GM18502 (cell line): ENCODE measurements at regions not wholly inside any gene's neighbourhood (a gene's known extent, or its start where the extent isn't known, plus 50 kb on each side); places are given as distances from the start of the nearest gene placed in this dataset.
"Not testable (repeated sequence)": the region's sequence is repeated elsewhere in the genome, so short reads cannot be mapped to it uniquely, and the experiment has no call there.

Experiments
- ATAC-seq: cut with Tn5 transposase; IDR thresholded peaks from one replicate; pipeline ENCODE4 v1.9.1; 2021; ENCODE audit warnings: mild to moderate bottlenecking; ENCODE audit not compliant: unreplicated experiment, poor library complexity

GRCh38 chr9:82052081-82052480, 63.5 kb downstream of the SPATA31D1 start:
- no peak for ATAC-seq

- no peak for ATAC-seq
Observed at GRCh38 chr9:82054264-82055015, 65.9 kb downstream of the SPATA31D1 start.

GRCh38 chr9:82057805-82058204, 69.2 kb downstream of the SPATA31D1 start:
- no peak for ATAC-seq

DNA sequence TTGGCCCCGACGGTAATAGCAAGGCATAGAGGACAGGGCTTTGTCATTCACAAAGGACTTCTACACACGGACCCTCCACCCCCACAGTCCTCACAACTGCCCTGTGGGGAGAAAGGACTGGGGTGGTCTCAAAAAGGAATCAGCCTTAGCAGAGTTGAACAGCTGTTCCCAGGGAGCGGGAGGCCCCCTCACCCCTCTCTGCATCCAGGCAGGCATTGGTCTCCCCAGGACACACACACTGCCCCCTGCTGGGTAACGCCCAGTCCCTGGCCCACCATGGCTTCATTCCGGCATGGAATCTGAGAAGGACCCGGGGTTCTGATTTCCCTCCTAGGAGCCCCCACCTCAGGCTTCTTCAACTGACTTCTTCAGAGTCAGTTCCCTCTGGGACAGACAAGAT, 73.2 kb downstream of the SPATA31D1 start:
- not testable (repeated sequence) for ATAC-seq

- ATAC-seq = no peak
Observed at GRCh38 chr9:82062245-82062644, 73.7 kb downstream of the SPATA31D1 start.

DNA sequence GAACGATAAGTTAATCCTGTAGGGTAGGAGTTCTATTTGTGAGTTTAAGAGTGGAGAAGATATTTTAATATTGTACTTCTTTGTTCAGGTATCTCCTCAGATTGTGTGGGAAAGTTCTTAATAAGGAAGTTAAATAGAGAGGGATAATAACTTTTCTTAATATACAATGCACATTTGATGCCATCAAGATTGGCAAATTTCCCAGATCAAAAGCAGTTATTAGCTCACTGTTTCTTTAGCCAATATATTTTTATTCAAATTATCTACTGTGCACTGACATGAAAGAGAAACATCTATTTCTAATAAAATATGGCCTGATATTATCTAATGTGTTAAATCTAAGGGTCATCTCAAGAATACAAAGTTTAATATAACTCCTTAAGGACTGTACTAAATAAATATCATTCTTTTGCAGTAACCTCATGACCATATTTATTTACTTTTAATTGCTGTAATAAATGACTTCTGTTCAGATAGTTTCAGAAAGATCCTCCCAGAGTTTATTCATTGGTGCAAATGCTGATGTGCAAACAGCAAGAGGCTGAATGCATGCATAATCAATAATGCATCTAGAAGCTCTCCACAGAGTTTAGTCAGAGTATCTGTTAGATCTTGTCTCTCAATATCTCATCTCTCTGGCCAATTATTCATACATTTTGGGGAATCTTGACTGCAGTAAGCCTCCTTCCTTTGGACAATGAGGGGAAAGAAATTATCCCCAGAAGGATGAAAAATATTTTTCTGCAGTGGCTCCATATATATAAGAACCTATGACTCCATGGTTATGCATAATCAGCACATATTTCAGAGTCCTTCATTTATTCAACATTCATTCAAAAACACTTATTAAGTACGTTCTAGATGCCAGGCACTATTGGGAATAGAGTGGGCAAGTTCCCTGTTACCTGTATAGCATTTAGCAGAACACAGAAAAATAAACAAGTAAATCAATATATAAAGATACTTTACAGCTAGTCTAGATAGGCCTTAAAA, 85.3 kb downstream of the SPATA31D1 start:
- ATAC-seq = no peak

GRCh38 chr9:82080265-82080664, 91.7 kb downstream of the SPATA31D1 start:
- no peak for ATAC-seq

- ATAC-seq = no peak
Observed at GRCh38 chr9:82081496-82081895, 92.9 kb downstream of the SPATA31D1 start.

DNA sequence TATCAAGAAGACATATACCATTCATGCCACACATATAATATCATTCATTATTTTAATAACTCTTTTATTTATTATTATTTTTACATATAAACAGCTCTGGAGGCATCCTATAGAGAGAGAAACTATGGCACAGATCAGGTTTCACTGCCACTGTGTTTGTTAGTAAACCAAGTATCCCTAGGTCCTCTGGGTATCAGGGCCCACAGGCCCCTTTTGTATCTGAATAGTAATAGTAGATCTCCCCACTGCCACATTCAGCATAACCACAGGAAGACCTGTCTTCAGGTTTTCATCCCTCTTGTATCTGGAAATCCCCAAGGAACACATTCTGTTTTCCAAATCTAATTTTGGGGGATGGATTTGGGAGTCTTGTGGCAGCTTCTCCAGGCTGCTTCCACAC, 94.0 kb downstream of the SPATA31D1 start:
- no peak for ATAC-seq

GRCh38 chr9:82088591-82088990, 100.0 kb downstream of the SPATA31D1 start:
- ATAC-seq = no peak

DNA sequence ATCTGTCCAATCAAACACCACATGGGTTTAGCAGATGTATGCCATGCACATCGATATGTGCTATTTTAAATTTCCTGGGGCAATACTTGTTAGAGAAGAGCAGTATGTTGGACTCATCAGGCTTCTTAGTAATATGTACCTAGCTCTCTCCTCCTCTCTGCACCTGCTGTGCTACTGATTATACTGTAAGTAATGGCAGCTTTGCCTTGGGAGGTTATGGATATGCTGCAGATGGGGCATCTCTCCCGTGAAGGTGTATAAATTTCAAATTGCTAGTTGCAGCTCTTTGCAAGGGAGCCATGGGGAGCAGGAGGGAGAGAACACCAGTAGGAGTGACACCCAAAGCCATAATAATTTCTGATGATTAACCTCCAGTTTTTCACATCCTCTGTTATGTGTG, 101.5 kb downstream of the SPATA31D1 start:
- ATAC-seq = no peak

DNA sequence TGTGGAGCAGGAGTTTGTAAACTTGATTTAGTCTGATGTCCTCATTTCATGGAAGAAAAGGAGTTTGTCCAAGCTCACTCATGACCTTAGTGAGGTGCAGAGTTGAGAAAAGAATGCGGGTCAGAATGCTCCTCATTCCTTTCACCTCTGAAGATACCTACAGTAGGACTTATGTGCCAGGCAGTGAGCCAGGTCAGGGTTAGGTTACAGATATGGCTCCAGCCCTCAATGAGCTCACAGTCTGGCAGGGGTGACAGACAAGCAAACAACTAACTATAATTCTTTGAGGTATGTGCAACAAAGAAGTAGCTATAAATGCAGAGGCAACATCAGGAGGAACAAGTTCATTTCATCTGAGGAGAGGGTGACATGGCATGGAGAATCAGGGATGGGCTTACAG, 102.5 kb downstream of the SPATA31D1 start:
- no peak for ATAC-seq

DNA sequence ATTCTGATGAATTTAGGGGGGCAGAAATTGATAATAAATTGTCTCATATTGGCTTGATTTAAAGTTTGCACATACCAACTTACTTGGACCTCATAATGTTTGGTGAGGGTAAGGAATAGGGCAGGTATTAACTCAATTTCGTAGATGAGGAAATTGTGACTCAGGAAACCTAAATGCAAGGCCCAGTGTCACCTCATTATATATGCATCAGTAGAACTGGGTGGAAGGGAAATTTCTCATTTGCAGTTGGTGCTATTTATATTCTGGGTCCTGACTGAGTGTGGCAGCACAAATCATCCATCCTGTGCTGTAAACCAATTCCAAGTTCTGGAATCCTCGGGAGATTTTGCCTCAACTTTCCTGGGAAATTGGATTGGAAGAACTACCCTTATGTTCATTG, 103.0 kb downstream of the SPATA31D1 start:
- no peak for ATAC-seq

- no peak for ATAC-seq
Observed at GRCh38 chr9:82101475-82101874, 112.9 kb downstream of the SPATA31D1 start.

- no peak for ATAC-seq
Observed at GRCh38 chr9:82104252-82104651, 115.7 kb downstream of the SPATA31D1 start.

GRCh38 chr9:82105729-82106128, 117.2 kb downstream of the SPATA31D1 start:
- ATAC-seq = no peak

- no peak for ATAC-seq
Observed at GRCh38 chr9:82106536-82106935, 118.0 kb downstream of the SPATA31D1 start.

GRCh38 chr9:82108474-82108873, 119.9 kb downstream of the SPATA31D1 start:
- ATAC-seq = no peak

DNA sequence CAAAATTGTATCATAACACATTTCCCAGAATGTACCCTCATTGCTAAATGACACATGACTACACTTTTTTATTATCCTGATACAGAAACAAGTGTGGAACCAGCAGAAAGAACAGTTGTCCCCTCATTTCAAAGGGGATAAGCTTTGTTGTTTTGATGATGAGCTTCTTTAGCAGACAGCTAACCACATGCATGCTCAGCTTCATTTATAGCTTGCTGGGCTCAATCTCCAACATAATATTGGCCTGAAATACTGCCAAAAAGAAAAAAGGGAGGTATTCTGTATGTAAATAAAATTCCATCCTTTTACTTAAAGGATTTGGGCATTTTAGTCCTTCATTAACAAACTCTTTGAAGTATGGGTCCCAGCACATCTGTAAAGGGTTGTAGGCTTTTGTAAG, 120.4 kb downstream of the SPATA31D1 start:
- no peak for ATAC-seq

GRCh38 chr9:82109626-82110025, 121.1 kb downstream of the SPATA31D1 start:
- ATAC-seq = no peak

- no peak for ATAC-seq
Observed at GRCh38 chr9:82110881-82111280, 122.3 kb downstream of the SPATA31D1 start.
